Sigmoid colon (tissue), 6 donors: ENCODE measurements at regions not wholly inside any gene's neighbourhood (a gene's known extent, or its start where the extent isn't known, plus 50 kb on each side); places are given as distances from the start of the nearest gene placed in this dataset.
"Not testable (repeated sequence)": the region's sequence is repeated elsewhere in the genome, so short reads cannot be mapped to it uniquely, and the experiment has no call there.

Experiments
- DNase-seq: peaks from one replicate; pipeline ENCODE4 v3.0.0-alpha.2; 2019
- H3K27ac ChIP-seq, 4 donors: fragments of 200-600 bp; sonication (generic); one replicate each; pipeline ENCODE4 v1.5.1; 2016 to 2019; ENCODE audit warnings: mild to moderate bottlenecking in 1 of 4
- H3K27me3 ChIP-seq, 3 donors: fragments of 200-600 bp; sonication (generic); one replicate each; pipeline ENCODE4 v1.5.1; 2019; ENCODE audit warnings: mild to moderate bottlenecking in 1 of 3
- H3K36me3 ChIP-seq, 4 donors: fragments of 200-600 bp; sonication (generic); one replicate each; pipeline ENCODE4 v1.5.1; 2016 to 2019
- H3K4me1 ChIP-seq, 4 donors: fragments of 200-600 bp; sonication (generic); one replicate each; pipeline ENCODE4 v1.5.1; 2017 to 2019
- H3K4me3 ChIP-seq, 4 donors: fragments of 200-600 bp; sonication (generic); one replicate each; pipeline ENCODE4 v1.5.1; 2017 to 2019; ENCODE audit warnings: mild to moderate bottlenecking in 2 of 4, moderate library complexity in 1 of 4
- H3K9me3 ChIP-seq, 4 donors: fragments of 200-600 bp in 3 of 4; sonication (generic) in 3 of 4; one replicate each; pipeline versions ENCODE4 v1.5.1 to v1.6.1; 2013 to 2019
- CTCF ChIP-seq, 4 experiments: fragments of 450-650 bp in 3 of 4; fragments of 200-600 bp in 1 of 4; IDR thresholded peaks; one replicate each; pipeline ENCODE4 v1.5.1; 2016 to 2019; ENCODE audit warnings: antibody characterized with exemption in 4 of 4, mild to moderate bottlenecking in 3 of 4, moderate library complexity in 2 of 4
- EP300 ChIP-seq, 4 donors: sonication (generic); formaldehyde crosslinking; IDR thresholded peaks; one replicate each; pipeline ENCODE4 v1.6.1; 2017; ENCODE audit warnings: antibody characterized with exemption in 4 of 4
- POLR2A ChIP-seq, 2 donors: fragments of 450-650 bp; IDR thresholded peaks; one replicate each; pipeline ENCODE4 v1.6.1; 2016; ENCODE audit warnings: antibody characterized with exemption in 2 of 2, mild to moderate bottlenecking in 2 of 2, moderate library complexity in 2 of 2
- POLR2AphosphoS5 ChIP-seq, 4 donors: sonication (generic); formaldehyde crosslinking; IDR thresholded peaks; one replicate each; pipeline ENCODE4 v1.6.1; 2017; ENCODE audit warnings: antibody characterized with exemption in 4 of 4
- WGBS, 2 donors: extraction: QIAGEN DNeasy Blood & Tissue Kit; methylation state at CpG; one replicate each; pipeline ENCODE4 v1.1.7; 2013; 5-methylcytosine and 5-hydroxymethylcytosine counted together
- intact Hi-C: fragments of 100-400 bp; cut with DNase I; formaldehyde crosslinking; loops from one replicate; pipeline ENCODE4 v1.15.1; 2023
- donor health status: healthy with polysubstance abuse.
- donor health status: healthy.

DNA sequence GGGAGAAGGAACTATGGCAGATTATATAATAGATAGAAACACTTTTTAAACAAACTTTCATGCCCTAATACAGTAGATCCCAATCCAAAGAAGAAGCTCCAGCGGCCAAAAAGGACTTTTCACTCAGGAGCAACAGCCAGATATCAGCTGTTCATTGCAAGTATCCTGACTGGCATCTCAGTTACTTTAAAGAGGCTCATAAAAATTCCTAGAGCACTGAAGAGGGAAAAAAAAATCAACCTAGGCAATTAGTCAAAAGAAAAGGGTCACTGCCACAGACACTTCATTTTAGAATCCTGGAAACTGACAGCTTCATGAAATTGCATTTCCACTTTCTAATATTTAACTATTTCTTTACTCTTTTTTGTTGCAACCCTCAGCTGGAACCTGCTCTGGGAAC, 170.6 kb upstream of the SOX6 start:
- no peaks in the 10 kb centered on the region for H3K27me3 ChIP-seq
- DNase-seq = no peak
- WGBS, 2 donors = 51 to 63% methylated on average over 1 of the region's 1 CpG
- intact Hi-C loops = no loop called here
- no peak overlapping the region for H3K27ac ChIP-seq
- H3K36me3 ChIP-seq = no peaks in the 10 kb centered on the region
- H3K4me1 ChIP-seq = no peaks in the 10 kb centered on the region
- no peak for TF ChIP-seq POLR2AphosphoS5 (IDR thresholded peaks at IDR 0.05)
- no peak for TF ChIP-seq CTCF (IDR thresholded peaks at IDR 0.05)
- no peak for TF ChIP-seq POLR2A (IDR thresholded peaks at IDR 0.05)
- TF ChIP-seq EP300 (IDR thresholded peaks at IDR 0.05) = no peak
- no peak overlapping the region for H3K4me3 ChIP-seq
- H3K9me3 ChIP-seq = no peaks in the 10 kb centered on the region

DNA sequence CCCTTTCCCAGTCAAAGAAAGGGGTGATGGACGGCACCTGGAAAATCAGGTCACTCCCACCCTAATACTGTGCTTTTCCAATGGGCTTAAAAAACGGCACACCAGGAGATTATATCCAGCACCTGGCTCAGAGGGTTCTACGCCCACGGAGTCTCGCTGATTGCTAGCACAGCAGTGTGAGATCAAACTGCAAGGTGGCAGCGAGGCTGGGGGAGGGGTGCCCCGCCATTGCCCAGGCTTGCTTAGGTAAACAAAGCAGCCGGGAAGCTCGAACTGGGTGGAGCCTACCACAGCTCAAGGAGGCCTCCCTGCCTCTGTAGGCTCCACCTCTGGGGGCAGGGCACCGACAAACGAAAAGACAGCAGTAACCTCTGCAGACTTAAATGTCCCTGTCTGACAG, 164.4 kb upstream of the SOX6 start:
- H3K36me3 ChIP-seq, H3K27ac ChIP-seq, H3K27me3 ChIP-seq, H3K4me1 ChIP-seq, DNase-seq, intact Hi-C loops, H3K4me3 ChIP-seq, H3K9me3 ChIP-seq: not testable (repeated sequence)
- WGBS, 2 donors = 87 to 90% methylated on average over 11 of the region's 11 CpGs

DNA sequence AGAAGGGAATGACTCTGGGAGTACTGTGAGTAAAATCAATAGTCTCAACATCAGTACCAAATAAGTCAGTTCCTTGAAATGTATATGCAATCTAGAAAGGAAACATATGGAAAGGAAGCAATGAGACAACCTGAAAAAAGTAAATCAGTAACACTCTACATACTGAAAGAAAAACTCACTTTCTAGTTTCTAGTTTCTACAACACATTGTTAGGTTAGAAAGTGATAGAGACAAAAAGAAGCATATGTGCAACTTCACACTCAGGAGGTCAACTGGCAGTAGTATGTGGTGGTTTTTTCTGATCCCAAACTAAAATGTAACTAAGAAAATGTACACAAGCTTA, 156.5 kb upstream of the SOX6 start:
- Histone ChIP-seq H3K36me3 (no peaks in the 10 kb centered on the region), H3K4me1 (no peaks in the 10 kb centered on the region), H3K27ac (no peak overlapping the region), H3K27me3 (no peaks in the 10 kb centered on the region), H3K4me3 (no peak overlapping the region), H3K9me3 (no peaks in the 10 kb centered on the region)
- no peak for DNase-seq
- no peak for TF ChIP-seq POLR2A (IDR thresholded peaks at IDR 0.05)
- no peak for TF ChIP-seq EP300 (IDR thresholded peaks at IDR 0.05)
- no peak for TF ChIP-seq POLR2AphosphoS5 (IDR thresholded peaks at IDR 0.05)
- no peak for TF ChIP-seq CTCF (IDR thresholded peaks at IDR 0.05)
- intact Hi-C loops = no loop called here

DNA sequence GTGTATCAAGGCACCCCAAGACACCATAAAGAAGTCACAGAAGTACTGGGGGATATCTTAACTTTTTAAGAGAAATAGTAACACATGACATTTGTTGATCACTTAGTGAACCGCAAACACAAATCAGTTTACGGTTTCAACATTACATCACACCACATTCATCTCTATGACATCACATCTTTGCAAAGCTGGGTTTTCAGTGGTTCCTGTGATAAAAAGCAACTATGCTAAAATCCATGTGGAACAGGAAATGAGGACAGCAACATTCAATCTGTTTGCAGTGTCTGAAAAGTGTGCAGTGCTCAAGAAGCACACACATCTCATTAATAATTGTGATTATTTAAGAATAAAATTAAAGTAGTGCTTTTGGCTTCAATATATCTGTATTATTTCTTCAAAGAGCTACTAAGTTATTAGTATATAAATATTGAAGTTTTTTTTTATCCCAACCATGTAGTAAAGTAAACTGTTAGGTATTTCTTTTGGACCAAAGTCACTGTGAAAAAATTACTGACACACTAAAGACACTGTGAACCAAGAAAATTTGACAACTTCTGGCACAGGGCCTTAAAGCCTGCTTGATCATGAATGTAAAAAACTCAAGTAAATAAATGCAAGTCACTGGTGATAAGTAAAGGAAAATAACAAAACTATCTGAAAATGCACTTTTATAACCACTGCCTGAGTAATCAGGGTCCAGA, 156.0 kb upstream of the SOX6 start:
- no peaks in the 10 kb centered on the region for H3K27me3 ChIP-seq
- no peak for DNase-seq
- no peak overlapping the region for H3K4me3 ChIP-seq
- H3K36me3 ChIP-seq = no peaks in the 10 kb centered on the region
- H3K9me3 ChIP-seq = no peaks in the 10 kb centered on the region
- no peaks in the 10 kb centered on the region for H3K4me1 ChIP-seq
- 96 to 97% methylated on average over 2 of the region's 2 CpGs for WGBS, 2 donors
- intact Hi-C loops = no loop called here
- TF ChIP-seq EP300 (IDR thresholded peaks at IDR 0.05) = no peak
- no peak for TF ChIP-seq POLR2AphosphoS5 (IDR thresholded peaks at IDR 0.05)
- TF ChIP-seq CTCF (IDR thresholded peaks at IDR 0.05) = no peak
- no peak for TF ChIP-seq POLR2A (IDR thresholded peaks at IDR 0.05)
- no peak overlapping the region for H3K27ac ChIP-seq

- no peaks in the 10 kb centered on the region for H3K27me3 ChIP-seq
- no peak for TF ChIP-seq POLR2A (IDR thresholded peaks at IDR 0.05)
- no peak for TF ChIP-seq EP300 (IDR thresholded peaks at IDR 0.05)
- TF ChIP-seq POLR2AphosphoS5 (IDR thresholded peaks at IDR 0.05) = no peak
- no peak for TF ChIP-seq CTCF (IDR thresholded peaks at IDR 0.05)
- H3K4me1 ChIP-seq = no peaks in the 10 kb centered on the region
- no peaks in the 10 kb centered on the region for H3K36me3 ChIP-seq
- DNase-seq = no peak
- intact Hi-C loops = no loop called here
- 80 to 86% methylated on average over 2 of the region's 2 CpGs for WGBS, 2 donors
- H3K4me3 ChIP-seq = no peak overlapping the region
- H3K27ac ChIP-seq = no peak overlapping the region
- no peaks in the 10 kb centered on the region for H3K9me3 ChIP-seq
These were observed 155.1 kb upstream of the SOX6 start for GRCh38 chr11:16511116-16512114.
